ENCODE measurements at regions not wholly inside any gene's neighbourhood (a gene's known extent, or its start where the extent isn't known, plus 50 kb on each side); places are given as distances from the start of the nearest gene placed in this dataset.

GRCh38 chr6:56377295-56377694 is 129.9 kb upstream of the COL21A1 start:
- H3K9me3 ChIP-seq = no peaks in the 10 kb centered on the region
- intact Hi-C loops (cut with DNase I) = loop anchor here (10.0 kb wide), 1 partner anchor 78 kb away; no protein-coding TSS in a partner anchor

GRCh38 chr6:56375806-56376205 is 128.4 kb upstream of the COL21A1 start:
- H3K36me3 ChIP-seq = no peaks in the 10 kb centered on the region
- H3K4me3 ChIP-seq (replicated peaks in 1 of 3) = no peak overlapping the region
- no peak for DNase-seq
- intact Hi-C loops (cut with DNase I) = loop anchor here (10.0 kb wide), 1 partner anchor 79 kb away; no protein-coding TSS in a partner anchor
- peak overlapping the region in 1 of 3 donors; percentile 67 for H3K27ac ChIP-seq
- H3K4me1 ChIP-seq = peaks cover 6 to 25% of the 10 kb centered on the region in 2 donors
- no peak for TF ChIP-seq CTCF (IDR thresholded peaks at IDR 0.05)
- no peak for TF ChIP-seq POLR2A (IDR thresholded peaks at IDR 0.05)
- WGBS, 2 donors = 95 to 97% methylated on average over 3 of the region's 3 CpGs
- no peaks in the 10 kb centered on the region for H3K9me3 ChIP-seq
- no peaks in the 10 kb centered on the region for H3K27me3 ChIP-seq

More at GRCh38 chr6:56377295-56377694, 129.9 kb upstream of the COL21A1 start:
- Histone ChIP-seq H3K4me3 (replicated peaks in 1 of 3) (no peak overlapping the region), H3K27me3 (no peaks in the 10 kb centered on the region), H3K4me1 (peaks cover 0 to 10% of the 10 kb centered on the region in 2 donors), H3K27ac (no peak overlapping the region), H3K36me3 (no peaks in the 10 kb centered on the region)
- 90 to 100% methylated on average over 2 of the region's 2 CpGs for WGBS, 2 donors
- DNase-seq = no peak
- TF ChIP-seq POLR2A (IDR thresholded peaks at IDR 0.05) = no peak
- TF ChIP-seq CTCF (IDR thresholded peaks at IDR 0.05) = no peak

- intact Hi-C loops (cut with DNase I) = loop anchor here (10.0 kb wide), 1 partner anchor 80 kb away; no protein-coding TSS in a partner anchor
- Histone ChIP-seq H3K27me3 (no peaks in the 10 kb centered on the region), H3K4me3 (replicated peaks in 1 of 3) (no peak overlapping the region), H3K9me3 (no peaks in the 10 kb centered on the region), H3K36me3 (no peaks in the 10 kb centered on the region), H3K27ac (peak overlapping the region in 1 of 3 donors; percentile 67), H3K4me1 (peaks cover 15 to 33% of the 10 kb centered on the region in 2 donors)
- WGBS, 2 donors = 76 to 77% methylated on average over 4 of the region's 4 CpGs
- TF ChIP-seq POLR2A (IDR thresholded peaks at IDR 0.05) (no peak), CTCF (IDR thresholded peaks at IDR 0.05) (no peak)
- no peak for DNase-seq
Observed at GRCh38 chr6:56374841-56375369, 127.5 kb upstream of the COL21A1 start.

GRCh38 chr6:56372406-56372995 is 125.1 kb upstream of the COL21A1 start:
- H3K4me1 ChIP-seq = peaks cover 19 to 37% of the 10 kb centered on the region in 2 donors
- WGBS, 2 donors = 82 to 87% methylated on average over 3 of the region's 3 CpGs
- no peaks in the 10 kb centered on the region for H3K27me3 ChIP-seq
- no peak for TF ChIP-seq CTCF (IDR thresholded peaks at IDR 0.05)
- TF ChIP-seq POLR2A (IDR thresholded peaks at IDR 0.05) = no peak
- intact Hi-C loops (cut with DNase I) = loop anchor here (10.0 kb wide), 1 partner anchor 82 kb away; no protein-coding TSS in a partner anchor
- H3K4me3 ChIP-seq (replicated peaks in 1 of 3) = no peak overlapping the region
- peak overlapping the region in 2 of 3 donors; percentile 80 to 85 for H3K27ac ChIP-seq
- H3K9me3 ChIP-seq = no peaks in the 10 kb centered on the region
- H3K36me3 ChIP-seq = no peaks in the 10 kb centered on the region
- DNase-seq = no peak

- Histone ChIP-seq H3K4me1 (peaks cover 19 to 44% of the 10 kb centered on the region in 2 donors), H3K9me3 (no peaks in the 10 kb centered on the region), H3K27me3 (no peaks in the 10 kb centered on the region), H3K36me3 (no peaks in the 10 kb centered on the region), H3K27ac (peak overlapping the region; percentile 75 to 85 (median 80)), H3K4me3 (replicated peaks in 1 of 3) (no peak overlapping the region)
- intact Hi-C loops (cut with DNase I) = loop anchor here (10.0 kb wide), 1 partner anchor 84 kb away; no protein-coding TSS in a partner anchor
- DNase-seq = peak; percentile 59 to 60
- WGBS, 2 donors = 31 to 44% methylated on average over 2 of the region's 2 CpGs
- TF ChIP-seq CTCF (IDR thresholded peaks at IDR 0.05) (no peak), POLR2A (IDR thresholded peaks at IDR 0.05) (no peak)
Observed at GRCh38 chr6:56370561-56371211, 123.3 kb upstream of the COL21A1 start.
